Panc1 (cell line): ENCODE measurements at regions not wholly inside any gene's neighbourhood (a gene's known extent, or its start where the extent isn't known, plus 50 kb on each side); places are given as distances from the start of the nearest gene placed in this dataset.

ENCODE experiments used
- ATAC-seq: fragments of 200-7000 bp; cut with Tn5 transposase; 2 replicates; pipeline ENCODE4 v1.9.1; 2020; ENCODE audit warnings: mild to moderate bottlenecking, moderate library complexity
- BruUV-seq: library from RNA; stranded (reverse); fragments of 400-500 nt; replicated peaks from 2 replicates; lab custom pipeline; 2021; lab: Mats Ljungman, UMichigan
- CTCF ChIA-PET: fragments of 300-600 bp; sonication (Branson Sonifier 250); formaldehyde crosslinking; loops from one replicate; lab custom pipeline; 2022; ENCODE audit warnings: antibody characterized with exemption; lab: Charles Lee
- POLR2A ChIA-PET: fragments of 300-600 bp; sonication (Branson Sonifier 250); formaldehyde crosslinking; loops from one replicate; lab custom pipeline; 2022; ENCODE audit warnings: antibody characterized with exemption; lab: Charles Lee
- DNase-seq: peaks from one replicate; pipeline ENCODE4 v3.0.0-alpha.2; 2010; ENCODE audit warnings: low read depth, low spot score
- H3K27ac ChIP-seq: 2 replicates; pipeline ENCODE4 v1.5.1; 2011; ENCODE audit warnings: mild to moderate bottlenecking, low read length, inconsistent platforms
- H3K27me3 ChIP-seq: fragments of 200-500 bp; sonication (Bioruptor generic); 2 replicates; pipeline ENCODE4 v1.6.0; 2014; ENCODE audit warnings: low read length, inconsistent platforms; ENCODE audit not compliant: control insufficient read depth, insufficient read depth
- H3K36me3 ChIP-seq: fragments of 200-500 bp; sonication (Bioruptor generic); 2 replicates; pipeline ENCODE4 v1.5.1; 2014; ENCODE audit warnings: inconsistent platforms, mild to moderate bottlenecking, low read length, moderate library complexity; ENCODE audit not compliant: control insufficient read depth, insufficient read depth
- H3K4me1 ChIP-seq: 2 replicates; pipeline ENCODE4 v1.5.1; 2011; ENCODE audit warnings: inconsistent platforms, mild to moderate bottlenecking, low read length, moderate library complexity; ENCODE audit not compliant: control insufficient read depth, insufficient read depth
- H3K4me3 ChIP-seq, 2 experiments: 2 replicates each; pipeline ENCODE4 v1.5.1; 2011 to 2012; ENCODE audit warnings: low read depth in 2 of 2, low read length in 2 of 2, mild to moderate bottlenecking in 2 of 2, inconsistent platforms in 1 of 2, moderate library complexity in 1 of 2
- H3K9me3 ChIP-seq: fragments of 200-500 bp; sonication (Bioruptor generic); 2 replicates; pipeline ENCODE4 v1.5.1; 2014; ENCODE audit warnings: low read depth, mild to moderate bottlenecking, inconsistent platforms, low read length, moderate library complexity; ENCODE audit not compliant: control insufficient read depth, insufficient read depth
- POLR2AphosphoS5 ChIP-seq: IDR thresholded peaks from 2 replicates; pipeline ENCODE4 v1.6.1; 2012; ENCODE audit warnings: mild to moderate bottlenecking, low read depth, low read length, moderate library complexity
- SIN3A ChIP-seq: IDR thresholded peaks from 2 replicates; pipeline ENCODE4 v1.6.1; 2012; ENCODE audit warnings: low read depth, mild to moderate bottlenecking, low read length, moderate library complexity, borderline replicate concordance; ENCODE audit not compliant: insufficient read depth
- TCF7L2 ChIP-seq: IDR thresholded peaks from 2 replicates; pipeline ENCODE4 v1.6.1; 2011; ENCODE audit warnings: mild to moderate bottlenecking, low read depth, low read length, inconsistent platforms
- in situ Hi-C: cut with HindIII; loops from 2 replicates; pipeline ENCODE4 v1.10.0; 2016; ENCODE audit warnings: low sequenced_read_pairs, low pct_unique_long_range_greater_than_20kb
- intact Hi-C: fragments of 100-400 bp; cut with micrococcal nuclease; formaldehyde crosslinking; loops from one replicate; pipeline ENCODE4 v1.10.0; 2022; ENCODE audit not compliant: unreplicated experiment
- TF ChIP-seq, protein P1 (sequence below), 2 experiments: IDR thresholded peaks; 2 replicates each; pipeline ENCODE4 v1.6.1; 2011 to 2012; ENCODE audit warnings: low read depth in 2 of 2, control low read depth in 1 of 2, low read length in 1 of 2, mild to moderate bottlenecking in 1 of 2, moderate library complexity in 1 of 2; ENCODE audit not compliant: insufficient read depth in 1 of 2

GRCh38 chr18:2218101-2218500, 353.2 kb downstream of the METTL4 start:
- no peak overlapping the region for H3K4me3 ChIP-seq
- ATAC-seq: no peak
- ChIA-PET CTCF (no interaction called here), POLR2A (no interaction called here)
- no peaks in the 10 kb centered on the region for H3K4me1 ChIP-seq
- peaks cover 4% of the 10 kb centered on the region; the same call in 1 of the 2 replicates for H3K9me3 ChIP-seq
- no peak for TF ChIP-seq TCF7L2
- TF ChIP-seq, protein P1, sequence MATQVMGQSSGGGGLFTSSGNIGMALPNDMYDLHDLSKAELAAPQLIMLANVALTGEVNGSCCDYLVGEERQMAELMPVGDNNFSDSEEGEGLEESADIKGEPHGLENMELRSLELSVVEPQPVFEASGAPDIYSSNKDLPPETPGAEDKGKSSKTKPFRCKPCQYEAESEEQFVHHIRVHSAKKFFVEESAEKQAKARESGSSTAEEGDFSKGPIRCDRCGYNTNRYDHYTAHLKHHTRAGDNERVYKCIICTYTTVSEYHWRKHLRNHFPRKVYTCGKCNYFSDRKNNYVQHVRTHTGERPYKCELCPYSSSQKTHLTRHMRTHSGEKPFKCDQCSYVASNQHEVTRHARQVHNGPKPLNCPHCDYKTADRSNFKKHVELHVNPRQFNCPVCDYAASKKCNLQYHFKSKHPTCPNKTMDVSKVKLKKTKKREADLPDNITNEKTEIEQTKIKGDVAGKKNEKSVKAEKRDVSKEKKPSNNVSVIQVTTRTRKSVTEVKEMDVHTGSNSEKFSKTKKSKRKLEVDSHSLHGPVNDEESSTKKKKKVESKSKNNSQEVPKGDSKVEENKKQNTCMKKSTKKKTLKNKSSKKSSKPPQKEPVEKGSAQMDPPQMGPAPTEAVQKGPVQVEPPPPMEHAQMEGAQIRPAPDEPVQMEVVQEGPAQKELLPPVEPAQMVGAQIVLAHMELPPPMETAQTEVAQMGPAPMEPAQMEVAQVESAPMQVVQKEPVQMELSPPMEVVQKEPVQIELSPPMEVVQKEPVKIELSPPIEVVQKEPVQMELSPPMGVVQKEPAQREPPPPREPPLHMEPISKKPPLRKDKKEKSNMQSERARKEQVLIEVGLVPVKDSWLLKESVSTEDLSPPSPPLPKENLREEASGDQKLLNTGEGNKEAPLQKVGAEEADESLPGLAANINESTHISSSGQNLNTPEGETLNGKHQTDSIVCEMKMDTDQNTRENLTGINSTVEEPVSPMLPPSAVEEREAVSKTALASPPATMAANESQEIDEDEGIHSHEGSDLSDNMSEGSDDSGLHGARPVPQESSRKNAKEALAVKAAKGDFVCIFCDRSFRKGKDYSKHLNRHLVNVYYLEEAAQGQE (IDR thresholded peaks at IDR 0.05; ENCODE audit: insufficient read depth in 1 of 2, low read depth in 2 of 2, low read length in 1 of 2): no peak
- in situ Hi-C loops (no loop called here), intact Hi-C loops (no loop called here)
- H3K27me3 ChIP-seq: no peaks in the 10 kb centered on the region
- no peak overlapping the region for H3K27ac ChIP-seq
- DNase-seq: no peak
- no peaks in the 10 kb centered on the region for H3K36me3 ChIP-seq
- no TSS peak for BruUV-seq

- ChIA-PET CTCF (no interaction called here), POLR2A (no interaction called here)
- Histone ChIP-seq H3K4me1 (no peaks in the 10 kb centered on the region), H3K27ac (no peak overlapping the region), H3K36me3 (no peaks in the 10 kb centered on the region), H3K4me3 (no peak overlapping the region), H3K27me3 (no peaks in the 10 kb centered on the region), H3K9me3 (no peaks in the 10 kb centered on the region)
- ATAC-seq (no peak), DNase-seq (no peak)
- intact Hi-C loops (loop anchor here (5.0 to 10.0 kb wide), 3 partner anchors 112 to 1355 kb away; no protein-coding TSS in a partner anchor), in situ Hi-C loops (no loop called here)
- TF ChIP-seq TCF7L2 (no peak), POLR2AphosphoS5 (no peak), SIN3A (no peak)
- BruUV-seq: no TSS peak
Measured at GRCh38 chr18:2219706-2220105, 351.6 kb downstream of the METTL4 start.

GRCh38 chr18:2222270-2223185, 348.8 kb downstream of the METTL4 start:
- Histone ChIP-seq H3K4me1 (no peaks in the 10 kb centered on the region), H3K27me3 (no peaks in the 10 kb centered on the region), H3K36me3 (no peaks in the 10 kb centered on the region), H3K27ac (no peak overlapping the region), H3K4me3 (no peak overlapping the region), H3K9me3 (no peaks in the 10 kb centered on the region)
- DNase-seq: no peak
- ChIA-PET CTCF (interaction anchor here (0.5 kb wide), 1 partner anchor 106 kb away, joined by 3 read pairs; no protein-coding TSS in a partner anchor), POLR2A (no interaction called here)
- intact Hi-C loops: loop anchor here (5.0 to 10.0 kb wide), 3 partner anchors 115 to 1358 kb away; no protein-coding TSS in a partner anchor
- no TSS peak for BruUV-seq
- no peak for ATAC-seq
- TF ChIP-seq SIN3A: no peak
- in situ Hi-C loops: no loop called here
